ENCODE measurements at regions not wholly inside any gene's neighbourhood (a gene's known extent, or its start where the extent isn't known, plus 50 kb on each side); places are given as distances from the start of the nearest gene placed in this dataset.

DNA sequence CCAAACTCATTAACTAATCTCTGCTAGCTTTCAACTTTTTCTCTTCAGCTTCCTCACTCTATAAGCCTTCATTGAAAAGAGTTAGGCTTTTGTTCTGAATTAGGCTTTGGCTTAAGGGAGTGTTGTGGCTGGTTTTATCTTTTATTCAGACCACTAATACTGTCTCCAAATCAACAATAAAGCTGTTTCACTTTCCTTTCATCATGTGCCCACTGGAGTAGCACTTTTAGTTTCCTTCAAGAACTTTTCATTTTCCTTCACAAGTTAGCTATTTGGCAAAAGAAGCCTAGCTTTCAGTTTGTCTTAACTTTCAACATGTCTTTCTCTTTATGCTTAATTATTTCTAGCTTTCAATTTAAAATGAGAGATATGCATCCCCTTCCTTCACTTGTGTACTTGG, 271.7 kb upstream of the FSIP2 start:
- Histone ChIP-seq H3K9me3 (no peaks in the 10 kb centered on the region), H3K36me3 (no peaks in the 10 kb centered on the region), H3K4me3 (ENCODE audit: low read depth, low read length) (no peak overlapping the region), H3K4me1 (no peaks in the 10 kb centered on the region), H3K27me3 (no peaks in the 10 kb centered on the region)
- TF ChIP-seq, protein P1, sequence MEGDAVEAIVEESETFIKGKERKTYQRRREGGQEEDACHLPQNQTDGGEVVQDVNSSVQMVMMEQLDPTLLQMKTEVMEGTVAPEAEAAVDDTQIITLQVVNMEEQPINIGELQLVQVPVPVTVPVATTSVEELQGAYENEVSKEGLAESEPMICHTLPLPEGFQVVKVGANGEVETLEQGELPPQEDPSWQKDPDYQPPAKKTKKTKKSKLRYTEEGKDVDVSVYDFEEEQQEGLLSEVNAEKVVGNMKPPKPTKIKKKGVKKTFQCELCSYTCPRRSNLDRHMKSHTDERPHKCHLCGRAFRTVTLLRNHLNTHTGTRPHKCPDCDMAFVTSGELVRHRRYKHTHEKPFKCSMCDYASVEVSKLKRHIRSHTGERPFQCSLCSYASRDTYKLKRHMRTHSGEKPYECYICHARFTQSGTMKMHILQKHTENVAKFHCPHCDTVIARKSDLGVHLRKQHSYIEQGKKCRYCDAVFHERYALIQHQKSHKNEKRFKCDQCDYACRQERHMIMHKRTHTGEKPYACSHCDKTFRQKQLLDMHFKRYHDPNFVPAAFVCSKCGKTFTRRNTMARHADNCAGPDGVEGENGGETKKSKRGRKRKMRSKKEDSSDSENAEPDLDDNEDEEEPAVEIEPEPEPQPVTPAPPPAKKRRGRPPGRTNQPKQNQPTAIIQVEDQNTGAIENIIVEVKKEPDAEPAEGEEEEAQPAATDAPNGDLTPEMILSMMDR (IDR thresholded peaks at IDR 0.05; ENCODE audit: low read depth, low read length): no peak
- no peak for DNase-seq

DNA sequence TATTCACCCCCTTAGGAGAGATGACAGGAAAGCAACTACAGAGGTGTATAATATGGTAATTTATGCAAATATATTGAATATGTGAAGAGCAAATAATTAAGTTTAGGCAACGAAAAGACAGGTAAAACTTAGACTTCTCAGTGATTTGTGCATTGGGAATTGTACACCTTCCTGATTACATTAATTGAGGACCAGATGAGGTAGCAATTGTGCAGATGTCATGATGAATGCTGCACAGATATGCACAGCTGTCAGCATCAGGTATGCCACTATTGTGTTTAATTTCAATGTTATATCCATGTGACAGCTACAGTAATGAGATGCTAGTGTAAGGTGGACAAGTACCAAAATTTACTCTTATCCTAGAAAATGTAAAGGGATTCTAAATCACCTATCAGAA, 267.2 kb upstream of the FSIP2 start:
- Histone ChIP-seq H3K4me1 (no peaks in the 10 kb centered on the region), H3K9me3 (no peaks in the 10 kb centered on the region), H3K36me3 (no peaks in the 10 kb centered on the region), H3K4me3 (ENCODE audit: low read depth, low read length) (no peak overlapping the region), H3K27me3 (no peaks in the 10 kb centered on the region)
- no peak for DNase-seq
- TF ChIP-seq, protein P1 (IDR thresholded peaks at IDR 0.05; ENCODE audit: low read depth, low read length): no peak

DNA sequence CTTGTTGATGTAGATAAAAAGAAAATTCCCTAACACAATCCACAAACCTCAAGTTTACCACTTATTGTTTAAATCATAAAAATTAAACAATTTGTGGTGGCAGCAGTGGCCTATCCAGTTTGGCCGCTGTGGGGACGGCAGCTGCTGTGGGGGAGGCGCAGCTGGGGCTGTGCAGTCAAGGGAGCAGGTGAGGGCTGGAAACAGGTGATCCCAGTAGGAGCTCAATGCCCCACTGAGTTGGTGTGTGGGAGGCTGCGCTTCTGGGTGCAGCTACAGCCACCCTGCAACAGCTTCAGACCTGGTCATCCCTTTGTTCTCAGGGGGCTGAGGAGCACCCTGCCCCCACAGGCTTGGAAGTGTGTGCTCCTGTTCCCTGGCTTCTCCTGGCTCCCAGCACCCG, 266.0 kb upstream of the FSIP2 start:
- DNase-seq: no peak
- no peaks in the 10 kb centered on the region for H3K36me3 ChIP-seq
- TF ChIP-seq, protein P1 (IDR thresholded peaks at IDR 0.05; ENCODE audit: low read depth, low read length): no peak
- H3K27me3 ChIP-seq: no peaks in the 10 kb centered on the region
- H3K9me3 ChIP-seq: no peaks in the 10 kb centered on the region
- no peaks in the 10 kb centered on the region for H3K4me1 ChIP-seq
- no peak overlapping the region for H3K4me3 ChIP-seq (ENCODE audit: low read depth, low read length)

DNA sequence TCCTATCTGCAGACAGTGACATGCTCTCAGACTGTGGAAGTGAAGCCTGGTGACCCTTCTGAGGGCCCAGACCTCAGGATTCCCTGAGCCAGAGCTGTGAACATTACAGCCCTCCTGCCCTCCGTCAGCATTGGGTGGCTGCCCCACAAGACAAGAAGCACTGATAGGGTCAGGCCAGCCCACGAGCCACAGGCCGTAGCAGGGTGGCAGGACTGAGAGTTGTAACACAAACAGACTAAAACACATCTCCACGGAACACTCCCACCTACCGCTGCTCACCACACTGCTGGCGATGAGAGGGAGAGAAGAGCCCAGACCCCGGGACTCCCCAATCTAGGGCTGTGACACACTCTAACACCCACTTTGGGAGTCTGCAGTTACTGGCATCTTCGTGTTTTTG, 264.8 kb upstream of the FSIP2 start:
- H3K9me3 ChIP-seq: no peaks in the 10 kb centered on the region
- H3K4me3 ChIP-seq (ENCODE audit: low read depth, low read length): no peak overlapping the region
- no peaks in the 10 kb centered on the region for H3K36me3 ChIP-seq
- TF ChIP-seq, protein P1 (IDR thresholded peaks at IDR 0.05; ENCODE audit: low read depth, low read length): no peak
- DNase-seq: no peak
- no peaks in the 10 kb centered on the region for H3K4me1 ChIP-seq
- H3K27me3 ChIP-seq: no peaks in the 10 kb centered on the region

DNA sequence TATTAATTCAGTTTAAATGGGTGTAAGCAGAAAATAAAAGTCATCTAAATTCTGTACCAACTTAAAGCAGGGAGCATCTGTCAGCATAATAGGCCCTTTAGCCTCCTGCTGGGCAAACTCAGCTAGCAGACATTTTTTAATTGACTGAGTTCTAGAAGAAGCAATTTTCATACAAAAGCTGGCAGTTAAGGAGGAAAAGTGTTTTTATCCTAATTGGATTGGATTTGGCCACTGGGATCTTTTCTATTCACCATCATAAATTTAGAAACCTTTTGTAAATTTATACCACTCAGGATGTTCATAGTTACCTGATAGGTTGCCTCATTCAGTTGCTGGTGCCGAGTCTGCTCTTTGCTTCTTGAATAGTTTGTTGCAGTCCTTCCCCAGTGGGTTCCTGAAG, 262.7 kb upstream of the FSIP2 start:
- TF ChIP-seq, protein P1 (IDR thresholded peaks at IDR 0.05; ENCODE audit: low read depth, low read length): peak; percentile 17; the same call in 1 of the 2 replicates
- DNase-seq: no peak
- Histone ChIP-seq H3K36me3 (no peaks in the 10 kb centered on the region), H3K4me3 (ENCODE audit: low read depth, low read length) (no peak overlapping the region), H3K4me1 (no peaks in the 10 kb centered on the region), H3K27me3 (no peaks in the 10 kb centered on the region), H3K9me3 (no peaks in the 10 kb centered on the region)

DNA sequence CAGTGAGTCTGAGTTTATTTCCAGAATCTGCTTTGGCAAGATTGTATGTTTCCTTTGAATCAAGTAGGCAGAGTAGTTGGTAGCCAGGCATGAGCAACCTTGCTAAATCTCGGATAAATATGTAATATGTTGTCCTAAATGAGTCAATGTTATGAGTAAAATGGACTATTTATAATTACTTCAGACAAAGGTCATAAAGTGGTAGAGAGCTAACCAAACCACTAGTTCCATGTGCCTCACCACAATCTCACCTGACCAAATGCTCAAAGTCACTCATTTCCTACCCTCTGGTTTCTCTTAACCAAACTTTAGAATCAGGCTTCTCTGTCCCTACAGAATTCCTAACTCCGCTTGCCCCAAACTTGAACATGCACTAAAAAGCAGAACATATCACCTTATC, 261.2 kb upstream of the FSIP2 start:
- no peaks in the 10 kb centered on the region for H3K4me1 ChIP-seq
- H3K9me3 ChIP-seq: no peaks in the 10 kb centered on the region
- no peaks in the 10 kb centered on the region for H3K36me3 ChIP-seq
- no peak overlapping the region for H3K4me3 ChIP-seq (ENCODE audit: low read depth, low read length)
- DNase-seq: no peak
- TF ChIP-seq, protein P1 (IDR thresholded peaks at IDR 0.05; ENCODE audit: low read depth, low read length): no peak
- no peaks in the 10 kb centered on the region for H3K27me3 ChIP-seq
